MCF 10A (cell line): ENCODE measurements at regions not wholly inside any gene's neighbourhood (a gene's known extent, or its start where the extent isn't known, plus 50 kb on each side); places are given as distances from the start of the nearest gene placed in this dataset.
"Not testable (repeated sequence)": the region's sequence is repeated elsewhere in the genome, so short reads cannot be mapped to it uniquely, and the experiment has no call there.

Experiments used
- BruUV-seq: library from RNA; stranded (reverse); fragments of 400-500 nt; replicated peaks from 2 replicates; lab custom pipeline; 2021; lab: Mats Ljungman, UMichigan
- CTCF ChIA-PET: fragments of 300-600 bp; sonication (Branson Sonifier 250); formaldehyde crosslinking; extraction: SDS; loops from one replicate; lab custom pipeline; 2021; ENCODE audit warnings: antibody characterized with exemption, inconsistent platforms; lab: Yijun Ruan, JAX
- POLR2A ChIA-PET: fragments of 300-600, 350-650 bp; sonication (Branson Sonifier 250); formaldehyde crosslinking; extraction: SDS; loops from one replicate; lab custom pipeline; 2020; ENCODE audit warnings: antibody characterized with exemption, inconsistent platforms; lab: Yijun Ruan, JAX
- DNase-seq: peaks from one replicate; pipeline ENCODE4 v3.0.0-alpha.2; 2018; ENCODE audit not compliant: unreplicated experiment
- H3K27ac Mint-ChIP-seq: one replicate; pipeline ENCODE4 v1.8.0; 2022; ENCODE audit warnings: mild to moderate bottlenecking, low read depth, mixed read lengths; ENCODE audit not compliant: unreplicated experiment
- H3K27me3 Mint-ChIP-seq: one replicate; pipeline ENCODE4 v1.8.0; 2022; ENCODE audit warnings: mixed read lengths; ENCODE audit not compliant: insufficient read depth, unreplicated experiment
- H3K36me3 Mint-ChIP-seq: one replicate; pipeline ENCODE4 v1.8.0; 2022; ENCODE audit warnings: mild to moderate bottlenecking, moderate library complexity, mixed read lengths; ENCODE audit not compliant: insufficient read depth, unreplicated experiment
- H3K4me1 Mint-ChIP-seq: one replicate; pipeline ENCODE4 v1.8.0; 2022; ENCODE audit warnings: mixed read lengths; ENCODE audit not compliant: insufficient read depth, unreplicated experiment
- H3K4me3 Mint-ChIP-seq: one replicate; pipeline ENCODE4 v1.8.0; 2022; ENCODE audit warnings: mild to moderate bottlenecking, moderate library complexity, mixed read lengths; ENCODE audit not compliant: unreplicated experiment
- H3K9me3 Mint-ChIP-seq: one replicate; pipeline ENCODE4 v1.8.0; 2022; ENCODE audit warnings: mixed read lengths; ENCODE audit not compliant: unreplicated experiment
- CTCF ChIP-seq: fragments of 200-600 bp; IDR thresholded peaks from one replicate; pipeline ENCODE4 v1.8.0; 2022; ENCODE audit warnings: antibody characterized with exemption, mild to moderate bottlenecking; ENCODE audit not compliant: unreplicated experiment
- intact Hi-C: fragments of 100-400 bp; cut with micrococcal nuclease; formaldehyde crosslinking; loops from 2 replicates; pipeline ENCODE4 v1.14.1; 2022

- H3K4me3 Mint-ChIP-seq: no peak overlapping the region
- no peaks in the 10 kb centered on the region for H3K36me3 Mint-ChIP-seq
- no peak overlapping the region for H3K27ac Mint-ChIP-seq
- ChIA-PET CTCF (no interaction called here), POLR2A (no interaction called here)
- no peaks in the 10 kb centered on the region for H3K4me1 Mint-ChIP-seq
- TF ChIP-seq CTCF: no peak
- H3K27me3 Mint-ChIP-seq: no peaks in the 10 kb centered on the region
- no peaks in the 10 kb centered on the region for H3K9me3 Mint-ChIP-seq
- intact Hi-C loops: no loop called here
- BruUV-seq: no TSS peak
- DNase-seq: no peak
Observed at GRCh38 chr1:99062192-99062591, 57.5 kb upstream of the PLPPR5 start.

GRCh38 chr1:99069146-99069545, 64.5 kb upstream of the PLPPR5 start:
- intact Hi-C loops: no loop called here
- Mint-ChIP-seq H3K9me3 (no peaks in the 10 kb centered on the region), H3K27me3 (no peaks in the 10 kb centered on the region), H3K4me1 (no peaks in the 10 kb centered on the region), H3K4me3 (no peak overlapping the region), H3K36me3 (no peaks in the 10 kb centered on the region), H3K27ac (no peak overlapping the region)
- no TSS peak for BruUV-seq
- TF ChIP-seq CTCF: no peak
- DNase-seq: no peak
- ChIA-PET POLR2A (interaction anchor here (1.3 kb wide), 1 partner anchor 9 kb away, joined by 4 read pairs; no protein-coding TSS in a partner anchor), CTCF (no interaction called here)

GRCh38 chr1:99078529-99078928, 73.9 kb upstream of the PLPPR5 start:
- H3K9me3 Mint-ChIP-seq, H3K27ac Mint-ChIP-seq, intact Hi-C loops, DNase-seq, H3K36me3 Mint-ChIP-seq, H3K4me3 Mint-ChIP-seq, BruUV-seq, H3K27me3 Mint-ChIP-seq, CTCF ChIA-PET, H3K4me1 Mint-ChIP-seq, POLR2A ChIA-PET: not testable (repeated sequence)

GRCh38 chr1:99082366-99082765, 77.7 kb upstream of the PLPPR5 start:
- Mint-ChIP-seq H3K4me3 (no peak overlapping the region), H3K4me1 (no peaks in the 10 kb centered on the region), H3K27ac (no peak overlapping the region), H3K36me3 (no peaks in the 10 kb centered on the region), H3K9me3 (peaks cover 7% of the 10 kb centered on the region), H3K27me3 (no peaks in the 10 kb centered on the region)
- ChIA-PET POLR2A (no interaction called here), CTCF (no interaction called here)
- no peak for DNase-seq
- BruUV-seq: no TSS peak
- no peak for TF ChIP-seq CTCF
- intact Hi-C loops: no loop called here

- H3K27ac Mint-ChIP-seq: no peak overlapping the region
- CTCF ChIA-PET: no interaction called here
- BruUV-seq: no TSS peak
- POLR2A ChIA-PET: no interaction called here
- peaks cover 14% of the 10 kb centered on the region for H3K9me3 Mint-ChIP-seq
- no peak for DNase-seq
- H3K27me3 Mint-ChIP-seq: no peaks in the 10 kb centered on the region
- TF ChIP-seq CTCF: no peak
- intact Hi-C loops: no loop called here
- no peak overlapping the region for H3K4me3 Mint-ChIP-seq
- no peaks in the 10 kb centered on the region for H3K4me1 Mint-ChIP-seq
- H3K36me3 Mint-ChIP-seq: no peaks in the 10 kb centered on the region
Observed at GRCh38 chr1:99083338-99083737, 78.7 kb upstream of the PLPPR5 start.
